ENCODE measurements at regions not wholly inside any gene's neighbourhood (a gene's known extent, or its start where the extent isn't known, plus 50 kb on each side); places are given as distances from the start of the nearest gene placed in this dataset.
"Not testable (repeated sequence)": the region's sequence is repeated elsewhere in the genome, so short reads cannot be mapped to it uniquely, and the experiment has no call there.

DNA sequence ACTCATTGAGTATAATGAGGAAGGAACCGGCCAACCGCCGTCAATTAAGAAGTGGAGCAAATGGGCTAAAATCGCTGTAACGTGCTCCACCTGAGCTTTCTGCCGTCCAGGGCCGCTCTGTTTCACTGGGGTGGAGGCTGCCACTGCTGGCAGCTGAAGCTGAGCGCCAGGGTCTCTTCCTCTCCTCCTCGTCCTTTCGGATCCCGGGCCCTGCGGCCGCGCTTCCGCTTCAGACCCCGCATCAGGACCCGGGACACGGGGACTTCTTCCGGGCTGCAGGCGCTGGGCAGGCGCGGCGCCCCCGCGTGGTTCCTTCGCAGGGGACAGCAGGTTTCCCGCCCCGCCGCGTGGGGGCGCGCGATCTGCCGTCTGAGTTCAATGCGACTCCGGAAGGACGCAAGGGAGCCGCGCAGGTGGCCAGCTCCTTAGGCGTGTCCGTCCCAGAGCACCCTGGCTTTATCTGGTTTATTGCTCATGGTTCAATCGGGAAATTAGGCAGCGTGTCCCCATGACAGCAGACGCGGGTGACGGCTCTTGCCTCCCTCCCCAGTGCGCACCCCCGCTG is 519.8 kb downstream of the TRIML1 start:
- DNase-seq (ENCODE audit: low read depth, low spot score), result peak; percentile 16

DNA sequence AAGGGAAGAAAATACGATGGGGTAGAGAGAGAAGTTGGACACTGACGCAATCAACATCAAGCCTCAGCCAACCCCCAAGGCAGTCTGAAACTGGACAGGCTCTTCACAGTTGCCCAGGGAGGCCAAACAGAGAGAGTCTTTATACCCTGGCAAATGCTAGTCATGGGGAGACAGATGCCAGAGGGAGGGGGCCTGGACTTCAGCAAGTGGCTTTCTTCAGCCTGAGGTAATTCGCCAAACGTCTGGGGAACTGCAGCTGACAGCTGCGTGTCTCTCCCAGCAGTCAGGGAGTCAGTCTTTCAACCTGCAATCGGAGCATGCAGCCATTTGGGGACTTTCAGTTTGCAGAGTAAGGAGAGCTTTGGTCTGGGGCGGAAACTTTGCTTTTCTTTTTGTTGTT is 521.6 kb downstream of the TRIML1 start:
- DNase-seq (ENCODE audit: low read depth, low spot score), result peak; percentile 39

DNA sequence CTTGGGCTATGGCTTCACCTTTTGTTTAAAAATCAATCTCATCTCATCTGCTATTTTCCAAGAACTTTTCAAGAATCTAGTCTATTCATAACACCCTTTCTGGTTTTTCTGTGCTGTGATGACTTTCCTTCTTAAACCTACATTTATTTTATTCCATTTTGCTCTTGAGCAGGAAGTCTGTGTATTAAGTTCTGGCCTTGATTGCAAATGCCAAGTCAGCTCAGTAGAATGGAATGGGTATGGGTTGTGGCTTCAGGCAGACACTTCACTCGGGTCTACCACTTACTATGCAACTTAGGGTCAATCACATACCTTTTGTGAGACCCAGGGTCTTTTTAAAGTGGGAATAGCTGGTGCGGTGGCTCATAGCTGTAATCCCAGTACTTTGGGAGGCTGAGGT is 522.3 kb downstream of the TRIML1 start:
- no peak for DNase-seq (ENCODE audit: low read depth, low spot score)

DNA sequence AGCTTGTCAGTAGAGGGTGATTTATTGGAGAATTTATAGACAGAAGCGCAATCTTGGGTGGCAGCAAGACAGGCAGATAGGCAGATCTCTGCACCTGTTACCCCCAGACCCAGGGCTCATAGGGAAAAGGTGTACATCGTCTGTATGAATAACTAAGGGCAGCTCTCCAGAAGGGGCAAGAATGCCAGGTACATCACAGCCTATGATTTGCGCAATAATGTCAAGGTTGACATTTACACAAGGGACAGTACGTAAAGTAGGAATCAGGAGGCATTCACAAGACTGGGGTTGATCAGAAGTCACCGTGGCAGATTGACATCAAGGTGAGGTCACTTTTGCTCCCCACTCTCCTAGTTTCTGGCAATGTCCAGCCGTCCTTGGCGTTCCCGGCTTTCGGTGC is 524.1 kb downstream of the TRIML1 start:
- no peak for DNase-seq (ENCODE audit: low read depth, low spot score)

DNA sequence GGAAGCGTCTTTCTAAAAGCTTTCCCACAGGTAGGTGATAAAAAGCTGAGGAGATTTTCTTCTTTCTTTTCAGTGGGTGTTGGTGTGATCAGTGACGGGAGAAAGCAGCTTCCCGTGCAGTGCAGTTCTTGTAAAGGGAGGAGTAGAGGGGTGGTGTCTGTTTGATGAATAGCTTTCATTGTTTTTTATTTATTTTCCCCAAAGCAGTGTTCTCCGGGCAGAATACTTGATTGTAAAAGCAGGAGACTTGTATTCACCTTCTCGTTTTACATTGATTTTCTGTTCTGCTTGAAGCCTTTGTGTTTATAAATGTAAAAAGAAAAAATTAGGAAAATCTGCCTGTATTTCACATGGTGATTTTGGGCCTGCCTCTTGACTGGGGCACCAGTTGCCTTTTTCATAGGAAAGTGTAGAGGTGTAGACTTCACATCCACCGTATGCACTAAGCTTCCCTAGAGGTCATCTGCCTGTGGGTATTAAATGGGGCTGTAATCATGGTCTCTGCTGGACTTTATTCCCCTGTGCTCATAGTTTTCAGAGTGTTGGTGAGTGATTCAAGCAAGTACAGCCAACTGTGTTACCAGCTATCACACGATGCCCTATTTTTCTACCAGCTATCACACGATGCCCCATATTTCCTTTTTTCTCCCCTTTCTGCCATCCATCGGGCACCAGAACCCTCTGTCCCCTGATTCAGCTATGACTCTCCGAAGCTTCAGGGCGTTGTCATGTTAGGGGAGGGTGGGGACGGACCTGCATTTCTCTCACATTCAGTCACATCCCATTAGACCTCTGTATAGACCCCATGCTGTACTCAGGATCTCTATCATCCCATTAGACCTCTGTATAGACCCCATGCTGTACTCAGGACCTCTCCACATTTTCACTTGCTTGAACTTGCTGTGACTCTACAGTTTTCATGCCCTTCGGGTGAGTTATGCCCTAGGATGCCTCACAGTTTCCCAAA is 526.5 kb downstream of the TRIML1 start:
- DNase-seq (ENCODE audit: low read depth, low spot score), result peak; percentile 10

DNA sequence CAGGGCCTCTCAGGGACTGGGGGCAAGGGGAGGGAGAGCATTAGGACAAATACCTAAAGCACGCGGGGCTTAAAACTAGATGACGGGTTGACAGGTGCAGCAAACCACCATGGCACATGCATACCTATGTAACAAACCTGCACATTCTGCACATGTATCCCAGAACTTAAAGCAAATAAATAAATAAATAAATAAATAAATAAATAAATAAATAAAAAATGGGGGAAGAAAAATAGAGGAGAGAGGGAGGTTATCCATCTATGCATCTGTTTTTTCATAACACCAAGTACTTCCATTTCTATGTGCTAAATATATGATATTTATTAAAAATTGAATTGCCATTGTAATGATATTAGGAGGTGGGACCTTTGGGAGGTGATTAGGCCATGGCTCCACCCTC is 539.5 kb downstream of the TRIML1 start:
- not testable (repeated sequence) for DNase-seq (ENCODE audit: low read depth, low spot score)

DNA sequence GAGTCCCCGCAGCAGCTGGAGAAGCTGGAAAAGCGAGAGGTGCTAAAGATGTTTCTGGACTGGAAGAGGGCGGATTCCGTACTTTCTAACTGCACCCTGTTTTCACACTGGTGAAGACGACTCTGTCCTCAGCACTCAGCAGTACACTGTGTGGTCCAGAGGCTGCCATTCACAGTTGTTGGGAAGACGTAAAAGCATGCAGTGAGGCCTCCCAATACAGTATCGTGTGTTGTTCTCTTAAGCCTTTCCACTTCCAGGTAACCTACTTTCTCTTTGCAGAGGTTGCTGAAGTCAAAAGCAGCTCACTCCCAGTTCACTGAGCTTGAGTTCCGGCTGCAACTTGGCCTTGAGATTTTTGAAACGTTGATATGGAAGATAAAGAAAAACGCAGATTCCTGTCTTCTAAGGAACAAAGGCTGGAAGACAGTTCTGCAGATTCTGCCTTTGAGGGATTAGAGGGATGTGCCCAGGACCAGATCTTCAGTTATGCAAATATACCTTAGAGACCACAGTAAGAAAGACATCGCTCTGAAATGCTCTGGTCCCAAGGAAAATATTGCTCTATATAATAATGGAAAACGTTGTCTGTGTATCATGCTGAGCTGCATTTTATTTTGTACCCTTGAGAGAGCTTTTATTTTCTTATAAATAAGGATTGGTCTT is 540.9 kb downstream of the TRIML1 start:
- DNase-seq (ENCODE audit: low read depth, low spot score), result peak; percentile 11

DNA sequence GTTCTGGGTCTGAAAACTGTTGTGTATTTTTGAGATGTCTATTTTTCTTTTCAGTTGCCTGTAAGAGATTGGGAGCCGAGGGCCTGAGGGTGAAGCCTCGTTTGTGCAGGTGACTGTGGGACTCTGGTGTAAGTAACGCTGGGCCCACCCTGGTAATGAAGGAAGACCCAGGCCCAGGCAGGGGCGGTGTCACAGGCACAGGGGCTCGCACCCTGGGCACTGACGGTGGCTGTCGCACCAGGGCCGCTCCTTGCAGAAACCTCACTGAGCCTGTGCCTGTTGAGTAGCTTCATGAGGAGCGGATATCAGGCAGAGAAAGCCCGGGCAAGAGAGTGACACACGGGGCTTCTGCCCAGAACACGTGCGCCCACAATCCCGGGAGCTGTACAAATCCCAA is 541.4 kb downstream of the TRIML1 start:
- peak; percentile 4 for DNase-seq (ENCODE audit: low read depth, low spot score)

DNA sequence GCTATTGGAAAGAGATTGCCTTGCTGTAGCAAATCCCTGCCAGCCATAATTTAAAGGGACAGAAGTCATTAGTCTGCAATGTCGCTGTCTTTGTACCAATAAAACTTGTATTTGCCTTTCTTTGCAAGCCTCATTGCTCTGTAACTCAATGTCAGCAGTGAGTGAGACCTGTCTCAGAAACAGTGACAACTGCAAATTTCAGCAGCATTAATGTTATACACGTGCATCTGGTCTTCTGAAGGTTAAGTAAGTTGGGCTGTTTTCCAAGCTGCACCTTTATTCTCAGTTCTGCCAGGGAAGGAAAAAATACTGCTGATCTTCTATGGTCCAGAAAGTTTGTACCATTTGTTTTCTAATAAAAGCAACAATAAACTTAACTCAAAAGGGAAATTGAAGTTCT is 543.1 kb downstream of the TRIML1 start:
- DNase-seq (ENCODE audit: low read depth, low spot score), result no peak

DNA sequence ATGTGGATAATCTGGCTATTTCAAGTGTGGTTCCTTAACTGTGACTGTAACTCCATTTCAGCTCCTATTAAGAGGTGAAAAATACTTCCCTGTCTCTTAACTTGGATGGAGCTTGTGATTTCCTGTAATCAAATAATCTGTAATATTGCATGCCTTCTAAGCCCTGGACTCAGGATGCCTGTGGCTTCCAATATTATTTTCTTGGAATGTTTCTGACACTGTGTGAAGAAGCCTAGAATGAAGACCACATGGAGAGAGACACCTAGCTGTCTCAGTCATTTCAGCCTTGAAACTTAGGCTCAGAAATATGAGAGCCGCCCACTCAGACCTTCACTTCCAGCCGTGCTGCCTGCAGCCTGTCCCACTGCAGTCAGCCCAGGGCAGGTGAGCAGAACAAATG is 544.3 kb downstream of the TRIML1 start:
- DNase-seq (ENCODE audit: low read depth, low spot score), result no peak

DNA sequence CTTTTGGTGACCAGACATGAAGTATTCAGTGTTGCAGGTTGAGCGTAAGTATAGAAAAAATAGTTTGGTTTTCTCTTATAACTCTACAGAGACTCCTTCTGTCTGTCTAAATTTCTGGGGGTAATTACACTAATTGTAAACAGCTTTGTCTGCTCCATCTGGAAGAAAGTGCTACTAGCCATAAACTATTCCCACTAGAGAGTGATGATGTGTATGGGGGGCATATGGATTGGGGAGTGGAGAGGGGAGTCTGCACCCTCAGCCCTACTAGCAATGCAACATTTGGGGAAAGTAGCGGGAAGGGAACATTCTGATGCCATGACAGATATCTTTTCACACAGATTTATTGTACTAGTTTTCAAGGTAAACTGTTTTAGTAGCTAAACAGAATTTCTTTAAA is 549.7 kb downstream of the TRIML1 start:
- no peak for DNase-seq (ENCODE audit: low read depth, low spot score)

DNA sequence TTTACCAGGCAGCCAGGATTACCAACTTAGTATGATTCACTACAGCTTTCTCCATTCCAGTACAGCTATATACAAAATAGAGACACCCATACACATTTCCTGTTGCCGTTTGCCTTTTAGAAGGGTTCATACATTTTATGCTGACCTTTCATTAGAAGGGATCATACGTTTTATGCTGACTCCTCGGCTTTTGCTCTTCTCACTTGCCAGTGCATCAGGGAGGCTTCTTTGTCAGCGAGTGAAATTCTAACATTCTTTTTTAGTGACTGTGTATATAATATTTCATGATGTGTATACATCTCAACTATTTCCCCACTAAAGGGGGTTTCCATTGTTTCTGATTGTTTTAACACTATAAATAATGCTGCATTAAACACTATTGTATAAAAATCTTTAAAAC is 552.6 kb downstream of the TRIML1 start:
- DNase-seq (ENCODE audit: low read depth, low spot score), result no peak

DNA sequence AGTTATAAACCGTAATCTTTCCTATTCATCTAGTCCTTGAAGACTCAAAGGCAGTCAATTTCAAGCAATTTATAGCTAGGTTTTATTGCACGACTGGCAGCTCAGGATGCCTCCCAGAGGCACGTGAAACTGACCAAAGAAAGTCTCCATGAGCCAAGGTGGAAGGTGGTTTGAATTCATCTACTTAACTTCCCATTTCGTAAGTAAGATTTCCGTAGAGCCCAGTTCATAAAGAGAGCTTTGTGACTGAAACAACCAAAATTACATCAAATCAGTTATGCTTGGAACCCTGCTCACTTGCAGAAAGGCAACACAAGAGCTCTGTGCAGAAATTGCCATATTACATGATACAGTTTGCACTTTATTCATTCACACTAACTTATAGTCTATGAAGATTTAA is 556.0 kb downstream of the TRIML1 start:
- DNase-seq (ENCODE audit: low read depth, low spot score), result no peak

DNA sequence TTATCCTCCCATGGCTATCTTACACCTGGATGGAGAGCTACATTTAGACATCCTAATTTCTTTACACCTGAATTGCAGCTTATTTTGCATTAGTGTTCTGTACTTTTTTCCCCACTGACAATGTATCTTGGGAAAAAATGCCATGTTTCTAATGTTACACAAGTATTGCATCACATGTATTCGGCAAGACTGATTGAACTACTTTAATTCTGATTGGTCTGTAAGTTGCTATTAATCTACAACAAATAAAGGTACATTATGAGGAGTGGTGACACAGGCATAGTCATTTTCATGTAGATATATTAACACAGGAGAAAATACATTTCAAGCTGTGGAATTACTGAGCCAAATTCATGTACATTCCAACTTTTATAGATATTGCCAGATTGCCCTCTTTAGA is 558.0 kb downstream of the TRIML1 start:
- DNase-seq (ENCODE audit: low read depth, low spot score), result no peak

DNA sequence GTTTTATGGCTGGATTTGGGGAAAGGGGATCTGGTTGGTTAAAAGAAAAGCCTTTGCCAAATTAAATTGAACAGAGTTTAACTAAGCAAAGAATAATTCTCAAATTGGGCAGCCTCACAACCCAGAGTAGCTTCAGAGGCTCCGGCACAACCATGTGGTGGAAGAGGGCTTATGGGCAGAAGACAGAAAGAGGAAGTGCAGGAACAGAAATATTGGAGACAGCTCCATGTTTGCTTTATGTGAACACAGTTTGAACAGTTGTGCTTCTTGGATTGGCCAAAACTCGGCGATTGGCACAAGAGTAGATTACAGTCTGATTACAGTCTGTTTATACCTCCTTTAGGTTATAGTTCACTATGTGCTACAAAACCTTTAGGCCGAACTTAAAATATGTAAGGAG is 562.7 kb downstream of the TRIML1 start:
- no peak for DNase-seq (ENCODE audit: low read depth, low spot score)

DNA sequence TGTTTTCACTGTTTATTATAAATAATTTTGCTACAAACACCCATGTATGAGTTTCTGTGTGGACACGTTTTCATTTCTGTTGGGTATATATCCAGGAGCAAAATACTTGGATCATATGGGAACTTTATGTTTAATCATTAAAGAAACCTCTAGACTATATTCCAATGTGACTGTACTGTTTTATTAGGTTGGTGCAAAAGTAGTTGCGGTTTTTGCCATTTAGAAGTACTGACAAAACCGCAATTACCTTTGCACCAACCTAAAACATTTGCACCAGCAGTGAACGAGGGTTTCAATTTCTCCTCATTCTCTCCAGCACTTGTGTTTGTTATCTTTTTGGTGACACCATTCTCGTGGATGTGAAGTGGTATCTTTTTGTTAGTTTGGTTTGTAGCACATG is 565.0 kb downstream of the TRIML1 start:
- DNase-seq (ENCODE audit: low read depth, low spot score), result no peak

DNA sequence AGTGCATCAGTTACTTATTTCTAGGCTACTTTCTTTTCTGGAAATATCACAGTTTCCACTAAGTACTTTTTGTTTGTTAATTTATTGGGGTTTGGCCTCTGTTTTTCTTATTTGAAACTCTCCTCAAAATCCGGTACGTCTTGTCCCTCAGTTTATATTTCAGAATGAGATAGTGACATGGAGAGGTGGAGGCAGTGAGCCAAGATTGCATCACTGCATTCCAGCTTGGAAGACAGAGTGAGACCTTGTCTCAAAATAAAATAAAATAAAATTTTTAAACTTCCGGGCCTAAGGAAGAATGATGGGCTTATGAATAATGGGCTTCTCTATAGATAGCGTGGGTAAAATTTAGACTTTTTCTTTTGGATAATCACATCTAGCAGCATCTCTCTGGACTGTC is 567.8 kb downstream of the TRIML1 start:
- DNase-seq (ENCODE audit: low read depth, low spot score), result no peak

DNA sequence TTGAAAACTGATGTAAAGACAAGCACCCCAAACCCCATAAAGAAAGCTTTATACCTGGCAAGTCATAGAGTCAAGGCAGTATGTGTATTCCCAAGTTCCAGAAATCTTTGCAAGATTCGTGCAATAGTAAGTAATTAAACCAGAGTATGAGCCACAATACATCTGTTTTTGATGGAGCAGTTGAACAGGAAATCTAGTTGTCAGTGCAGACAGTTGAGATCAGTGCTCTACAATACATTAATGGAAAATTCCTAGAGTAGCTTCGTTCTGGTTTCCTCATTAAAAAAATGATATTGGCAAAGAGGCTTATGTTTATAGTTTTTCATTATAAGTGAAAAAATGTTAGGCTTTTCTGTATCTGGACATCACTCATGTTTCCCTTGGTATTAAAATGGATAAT is 575.3 kb downstream of the TRIML1 start:
- DNase-seq (ENCODE audit: low read depth, low spot score), result no peak

DNA sequence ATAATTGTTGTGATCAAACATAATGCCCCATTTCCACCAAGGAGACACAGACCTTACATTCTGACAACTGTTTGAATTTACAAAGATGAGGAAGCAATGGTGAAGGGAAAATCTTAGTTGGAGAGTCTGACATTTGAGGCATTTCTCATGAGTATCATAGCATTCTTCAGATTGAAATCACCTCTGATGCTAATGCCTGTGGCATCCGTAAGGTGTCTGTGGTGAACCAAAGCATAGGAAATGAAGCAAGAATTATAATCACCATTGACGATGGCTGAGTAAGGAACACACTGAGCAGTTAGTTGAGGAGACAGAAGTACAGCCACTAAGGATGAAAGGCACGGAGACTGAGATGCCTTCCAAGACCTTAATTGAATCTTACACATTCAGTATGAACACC is 575.7 kb downstream of the TRIML1 start:
- DNase-seq (ENCODE audit: low read depth, low spot score), result no peak

DNA sequence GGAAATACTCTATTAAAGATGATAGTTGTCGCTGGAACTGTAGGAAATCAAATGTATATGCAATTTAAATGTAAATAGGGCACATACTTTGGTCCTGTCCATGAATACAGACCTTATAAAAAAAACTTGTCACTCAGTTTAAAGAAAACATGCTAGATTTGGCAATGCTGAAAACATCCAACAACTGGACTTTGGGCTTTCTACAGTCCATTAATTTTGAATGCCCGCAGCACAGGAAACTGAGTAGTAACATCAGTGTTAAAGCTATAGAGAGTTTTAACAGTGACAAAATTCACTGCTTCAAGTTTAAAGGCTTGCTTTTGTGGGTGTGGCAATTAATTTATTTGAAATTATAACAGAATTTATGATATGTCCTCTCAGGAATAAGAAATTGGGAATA is 578.4 kb downstream of the TRIML1 start:
- no peak for DNase-seq (ENCODE audit: low read depth, low spot score)

DNA sequence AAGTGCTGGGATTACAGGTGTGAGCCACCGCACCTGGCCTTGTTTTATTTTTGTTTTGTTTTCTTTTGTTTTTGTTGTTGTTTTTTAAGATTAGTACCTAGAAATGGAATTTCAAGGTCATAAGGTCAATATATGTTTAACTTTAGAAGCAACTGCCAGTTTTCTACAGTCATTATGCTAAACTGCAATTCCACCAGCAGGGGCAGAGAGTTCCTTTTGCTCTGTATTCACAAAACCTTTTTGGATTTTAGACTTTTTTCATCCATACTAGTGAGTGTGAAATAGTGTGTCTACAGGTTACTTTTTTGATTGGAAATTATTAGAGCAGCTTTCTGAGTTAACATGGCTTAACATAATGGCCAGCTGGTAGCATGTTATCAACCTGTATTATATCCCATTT is 580.6 kb downstream of the TRIML1 start:
- no peak for DNase-seq (ENCODE audit: low read depth, low spot score)

DNA sequence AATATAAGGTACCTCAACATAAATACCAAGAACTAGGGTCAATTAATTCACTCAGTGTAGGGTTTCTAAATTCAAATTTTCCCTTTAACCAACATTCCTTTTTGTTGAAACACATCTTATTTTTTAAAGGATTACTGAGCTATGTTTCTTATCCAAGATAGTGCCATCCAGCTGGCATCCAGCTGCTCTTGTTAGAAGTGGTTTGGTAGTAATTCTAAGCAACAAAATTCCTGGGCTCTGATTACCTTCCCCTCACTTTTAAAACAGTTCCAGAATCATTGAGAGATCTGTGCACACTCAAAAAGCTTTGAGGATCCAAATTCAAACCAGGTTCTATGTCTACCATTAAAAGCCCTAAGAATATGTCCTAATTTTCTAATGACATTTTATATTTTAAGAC is 583.7 kb downstream of the TRIML1 start:
- DNase-seq (ENCODE audit: low read depth, low spot score), result no peak

DNA sequence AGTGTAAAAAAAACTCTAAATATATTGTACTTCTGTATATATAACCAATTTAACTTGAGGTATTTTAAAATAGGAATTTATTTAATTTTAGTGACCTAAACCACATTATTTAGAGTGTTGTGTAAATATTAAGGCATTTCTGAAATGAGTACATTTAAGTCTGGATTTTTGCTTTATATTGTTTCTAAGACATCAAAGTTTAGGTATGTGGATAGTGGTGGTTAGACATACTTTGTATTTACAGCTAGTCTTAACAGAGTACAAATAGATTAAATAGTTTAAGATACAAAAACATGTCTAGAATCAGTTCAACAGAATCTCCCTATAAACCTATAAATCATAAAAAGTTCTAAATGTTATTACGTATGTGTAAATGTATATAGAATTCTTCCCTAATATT is 588.5 kb downstream of the TRIML1 start:
- no peak for DNase-seq (ENCODE audit: low read depth, low spot score)

Data from ELF-1 (cell line).